Tibial nerve (tissue), 4 donors: ENCODE measurements at regions not wholly inside any gene's neighbourhood (a gene's known extent, or its start where the extent isn't known, plus 50 kb on each side); places are given as distances from the start of the nearest gene placed in this dataset.

ENCODE experiments used
- DNase-seq, 2 donors: peaks; one replicate each; pipeline ENCODE4 v3.0.0-alpha.2; 2019; ENCODE audit warnings: low spot score in 2 of 2
- H3K27ac ChIP-seq, 4 donors: fragments of 200-600 bp; sonication (generic) in 3 of 4; one replicate each; pipeline ENCODE4 v1.5.1; 2017 to 2019; ENCODE audit warnings: mild to moderate bottlenecking in 1 of 4
- H3K27me3 ChIP-seq, 2 donors: fragments of 200-600 bp; sonication (generic) in 1 of 2; one replicate each; pipeline versions ENCODE4 v1.5.1 to v1.6.0; 2017 to 2019
- H3K36me3 ChIP-seq, 3 donors: fragments of 200-600 bp; sonication (generic); one replicate each; pipeline ENCODE4 v1.5.1; 2018 to 2019
- H3K4me1 ChIP-seq, 4 donors: fragments of 200-600 bp; sonication (generic) in 3 of 4; one replicate each; pipeline ENCODE4 v1.5.1; 2017 to 2019
- H3K4me3 ChIP-seq, 4 donors: fragments of 200-600 bp; sonication (generic) in 3 of 4; one replicate each; pipeline ENCODE4 v1.5.1; 2017 to 2019; ENCODE audit warnings: mild to moderate bottlenecking in 1 of 4, moderate library complexity in 1 of 4
- H3K9me3 ChIP-seq, 4 donors: fragments of 200-600 bp; sonication (generic) in 3 of 4; one replicate each; pipeline ENCODE4 v1.5.1; 2017 to 2019
- EP300 ChIP-seq, 2 donors: sonication (generic); formaldehyde crosslinking; IDR thresholded peaks; one replicate each; pipeline ENCODE4 v1.6.1; 2017; ENCODE audit warnings: antibody characterized with exemption in 2 of 2, mild to moderate bottlenecking in 1 of 2
- POLR2A ChIP-seq, 2 donors: fragments of 450-650 bp; IDR thresholded peaks; one replicate each; pipeline ENCODE4 v1.6.1; 2017; ENCODE audit warnings: antibody characterized with exemption in 2 of 2, mild to moderate bottlenecking in 2 of 2, moderate library complexity in 2 of 2
- WGBS, 2 donors: methylation state at CpG; one replicate each; pipeline ENCODE4 v1.1.5; 2018; 5-methylcytosine and 5-hydroxymethylcytosine counted together
- TF ChIP-seq, protein P1 (sequence below), 5 experiments: fragments of 200-600 bp in 3 of 5; fragments of 450-650 bp in 2 of 5; sonication (generic) in 3 of 5; IDR thresholded peaks; one replicate each; pipeline ENCODE4 v1.5.1; 2016 to 2019; ENCODE audit warnings: antibody characterized with exemption in 5 of 5, mild to moderate bottlenecking in 3 of 5, moderate library complexity in 2 of 5

DNA sequence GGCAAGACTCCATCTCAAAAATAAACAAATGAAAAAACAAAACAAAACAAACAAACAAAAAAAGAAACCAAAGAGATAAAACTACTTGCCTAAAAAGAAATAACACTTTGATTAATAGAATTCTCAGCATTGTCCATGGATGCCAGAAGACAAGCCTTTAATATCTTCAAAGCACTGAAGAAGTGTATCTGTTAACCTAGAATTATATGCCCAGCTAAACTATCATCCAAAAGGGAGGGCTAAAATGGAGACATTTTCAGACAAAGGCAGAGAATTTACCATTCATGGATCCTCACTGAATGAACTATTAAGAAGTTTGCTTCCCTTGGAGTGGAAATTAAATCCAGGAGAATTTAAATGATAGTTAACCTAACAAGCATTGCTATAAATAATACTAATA lies 130.1 kb upstream of the SEC14L1 start:
- Histone ChIP-seq H3K9me3 (peaks cover 0 to 39% (median 7%) of the 10 kb centered on the region in 4 donors), H3K36me3 (no peaks in the 10 kb centered on the region), H3K4me1 (no peaks in the 10 kb centered on the region), H3K27ac (no peak overlapping the region), H3K4me3 (no peak overlapping the region), H3K27me3 (no peaks in the 10 kb centered on the region)
- no peak for DNase-seq
- TF ChIP-seq POLR2A (IDR thresholded peaks at IDR 0.05), result no peak
- no peak for TF ChIP-seq EP300 (IDR thresholded peaks at IDR 0.05)
- TF ChIP-seq, protein P1, sequence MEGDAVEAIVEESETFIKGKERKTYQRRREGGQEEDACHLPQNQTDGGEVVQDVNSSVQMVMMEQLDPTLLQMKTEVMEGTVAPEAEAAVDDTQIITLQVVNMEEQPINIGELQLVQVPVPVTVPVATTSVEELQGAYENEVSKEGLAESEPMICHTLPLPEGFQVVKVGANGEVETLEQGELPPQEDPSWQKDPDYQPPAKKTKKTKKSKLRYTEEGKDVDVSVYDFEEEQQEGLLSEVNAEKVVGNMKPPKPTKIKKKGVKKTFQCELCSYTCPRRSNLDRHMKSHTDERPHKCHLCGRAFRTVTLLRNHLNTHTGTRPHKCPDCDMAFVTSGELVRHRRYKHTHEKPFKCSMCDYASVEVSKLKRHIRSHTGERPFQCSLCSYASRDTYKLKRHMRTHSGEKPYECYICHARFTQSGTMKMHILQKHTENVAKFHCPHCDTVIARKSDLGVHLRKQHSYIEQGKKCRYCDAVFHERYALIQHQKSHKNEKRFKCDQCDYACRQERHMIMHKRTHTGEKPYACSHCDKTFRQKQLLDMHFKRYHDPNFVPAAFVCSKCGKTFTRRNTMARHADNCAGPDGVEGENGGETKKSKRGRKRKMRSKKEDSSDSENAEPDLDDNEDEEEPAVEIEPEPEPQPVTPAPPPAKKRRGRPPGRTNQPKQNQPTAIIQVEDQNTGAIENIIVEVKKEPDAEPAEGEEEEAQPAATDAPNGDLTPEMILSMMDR (IDR thresholded peaks at IDR 0.05), result no peak

DNA sequence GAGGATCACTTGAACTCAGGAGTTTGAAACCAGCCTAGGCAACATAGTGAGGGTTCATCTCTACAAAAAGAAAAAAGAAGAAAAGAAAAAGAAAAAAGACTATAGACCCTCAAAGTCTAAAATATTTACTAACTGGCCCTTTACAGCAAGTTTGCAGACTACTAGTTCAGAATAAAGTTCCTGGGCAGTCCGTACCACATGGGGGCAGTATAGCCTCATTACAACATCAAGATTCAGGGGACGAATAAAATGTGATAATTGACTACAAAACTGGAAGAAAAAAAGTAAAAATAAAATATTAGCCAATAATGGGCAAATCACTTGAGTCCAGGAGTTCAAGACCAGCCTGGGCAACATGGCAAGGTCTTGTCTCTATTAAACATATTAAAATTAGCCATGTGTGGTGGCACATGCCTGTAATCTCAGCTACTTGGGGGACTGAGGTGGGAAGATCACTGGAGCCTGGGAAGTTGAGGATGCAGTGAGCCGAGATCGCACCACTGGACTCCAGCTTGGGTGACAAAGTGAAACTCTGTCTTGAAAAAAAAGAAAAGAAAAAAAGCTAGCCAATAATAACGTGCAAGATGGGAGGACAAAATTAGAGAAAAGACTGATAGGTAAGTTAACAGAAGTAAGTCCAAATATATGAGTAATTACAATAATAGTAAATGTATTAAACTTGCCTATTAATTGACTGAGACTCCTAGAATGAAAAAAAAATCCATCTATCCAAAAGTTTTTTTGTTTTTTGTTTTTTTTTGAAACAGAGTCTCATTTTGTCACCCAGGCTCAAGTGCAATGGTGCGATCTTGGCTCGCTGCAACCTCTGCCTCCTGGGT lies 129.4 kb upstream of the SEC14L1 start:
- no peaks in the 10 kb centered on the region for H3K4me1 ChIP-seq
- TF ChIP-seq, protein P1 (IDR thresholded peaks at IDR 0.05), result peak in 1 of 5 experiments; percentile 17
- TF ChIP-seq POLR2A (IDR thresholded peaks at IDR 0.05), result no peak
- H3K4me3 ChIP-seq, result no peak overlapping the region
- peaks cover 0 to 39% (median 7%) of the 10 kb centered on the region in 4 donors for H3K9me3 ChIP-seq
- no peaks in the 10 kb centered on the region for H3K27me3 ChIP-seq
- H3K27ac ChIP-seq, result no peak overlapping the region
- H3K36me3 ChIP-seq, result no peaks in the 10 kb centered on the region
- peak in 1 of 2 donors; percentile 17 for DNase-seq
- WGBS, 2 donors, result 61 to 67% methylated on average over 7 of the region's 7 CpGs

DNA sequence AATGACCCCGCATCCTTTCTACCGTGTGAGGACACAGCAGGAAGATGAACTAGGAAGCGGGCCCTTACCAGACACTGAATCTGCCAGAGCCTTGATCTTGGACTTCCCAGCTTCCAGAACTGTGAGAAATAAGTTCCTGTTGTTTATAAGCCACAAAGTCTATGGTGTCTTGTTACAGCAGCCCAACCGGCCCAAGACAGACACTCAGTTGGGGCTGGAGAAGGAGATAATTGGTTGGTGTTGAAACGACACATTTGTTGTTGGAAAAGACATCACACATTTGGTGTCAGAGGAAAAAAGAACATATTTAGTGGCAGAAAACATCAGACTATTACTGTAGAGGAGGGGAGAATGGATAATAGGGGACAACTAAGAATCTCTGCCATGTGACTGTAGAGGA lies 122.3 kb upstream of the SEC14L1 start:
- H3K27me3 ChIP-seq, result peaks cover 0 to 4% of the 10 kb centered on the region in 2 donors
- no peaks in the 10 kb centered on the region for H3K4me1 ChIP-seq
- no peak overlapping the region for H3K4me3 ChIP-seq
- H3K27ac ChIP-seq, result no peak overlapping the region
- no peak for DNase-seq
- H3K9me3 ChIP-seq, result peaks cover 0 to 21% (median 0%) of the 10 kb centered on the region in 4 donors
- no peak for TF ChIP-seq POLR2A (IDR thresholded peaks at IDR 0.05)
- TF ChIP-seq EP300 (IDR thresholded peaks at IDR 0.05), result no peak
- TF ChIP-seq, protein P1 (IDR thresholded peaks at IDR 0.05), result no peak
- no peaks in the 10 kb centered on the region for H3K36me3 ChIP-seq
- 43 to 46% methylated on average over 5 of the region's 5 CpGs for WGBS, 2 donors

DNA sequence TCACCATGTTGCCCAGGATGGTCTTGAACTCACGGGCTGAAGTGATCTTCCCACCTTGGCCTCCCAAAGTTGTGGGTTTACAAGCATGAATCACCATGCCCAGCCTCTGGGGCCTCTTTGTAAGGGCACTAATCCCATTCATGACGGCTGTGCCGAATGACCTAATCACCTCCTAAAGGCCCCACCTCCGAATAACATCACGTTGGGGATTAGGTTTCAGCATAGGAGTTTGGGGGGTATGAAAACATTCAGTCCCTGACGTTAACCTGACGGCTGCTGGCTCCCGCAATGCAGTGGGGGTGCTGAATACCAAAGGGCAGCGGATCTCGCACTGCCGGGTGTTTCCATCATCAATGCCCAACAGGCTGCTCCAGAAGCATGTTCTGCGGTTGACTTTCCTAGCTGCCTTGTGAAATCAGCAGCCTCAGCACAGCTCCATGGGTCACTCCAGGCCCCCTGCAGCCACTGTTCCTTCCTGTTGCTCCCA lies 120.8 kb upstream of the SEC14L1 start:
- H3K36me3 ChIP-seq, result no peaks in the 10 kb centered on the region
- peaks cover 0 to 9% of the 10 kb centered on the region in 2 donors for H3K27me3 ChIP-seq
- no peaks in the 10 kb centered on the region for H3K4me1 ChIP-seq
- no peak for DNase-seq
- H3K4me3 ChIP-seq, result no peak overlapping the region
- H3K27ac ChIP-seq, result no peak overlapping the region
- TF ChIP-seq, protein P1 (IDR thresholded peaks at IDR 0.05), result no peak
- no peak for TF ChIP-seq POLR2A (IDR thresholded peaks at IDR 0.05)
- TF ChIP-seq EP300 (IDR thresholded peaks at IDR 0.05), result no peak
- peaks cover 0 to 21% (median 0%) of the 10 kb centered on the region in 4 donors for H3K9me3 ChIP-seq
- WGBS, 2 donors, result 55 to 67% methylated on average over 11 to 12 of the region's 12 CpGs

DNA sequence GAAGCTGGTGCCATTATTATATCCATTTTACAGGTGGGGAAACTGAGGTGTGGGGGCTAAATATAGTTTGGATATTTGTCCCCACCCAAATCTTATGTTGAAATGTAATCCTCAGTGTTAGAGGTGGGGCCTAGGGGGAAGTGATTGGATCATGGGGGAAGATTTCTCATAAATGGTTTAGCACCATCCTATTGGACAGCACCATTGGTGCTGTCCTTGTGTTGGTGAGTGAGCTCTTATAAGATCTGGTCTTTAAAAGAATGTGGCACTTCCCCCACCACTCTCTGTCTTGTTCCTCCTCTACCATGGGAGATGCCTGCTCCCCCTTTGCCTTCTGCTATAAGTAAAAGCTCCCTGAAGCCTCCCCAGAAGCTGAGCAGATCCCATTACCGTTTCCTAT lies 119.8 kb upstream of the SEC14L1 start:
- Histone ChIP-seq H3K9me3 (peaks cover 0 to 21% (median 0%) of the 10 kb centered on the region in 4 donors), H3K27me3 (peaks cover 0 to 9% of the 10 kb centered on the region in 2 donors), H3K4me1 (no peaks in the 10 kb centered on the region), H3K36me3 (no peaks in the 10 kb centered on the region), H3K4me3 (no peak overlapping the region), H3K27ac (no peak overlapping the region)
- 41 to 66% methylated on average over 1 of the region's 1 CpG for WGBS, 2 donors
- DNase-seq, result no peak
- TF ChIP-seq EP300 (IDR thresholded peaks at IDR 0.05), result no peak
- TF ChIP-seq, protein P1 (IDR thresholded peaks at IDR 0.05), result no peak
- TF ChIP-seq POLR2A (IDR thresholded peaks at IDR 0.05), result no peak
